ENCODE measurements at regions not wholly inside any gene's neighbourhood (a gene's known extent, or its start where the extent isn't known, plus 50 kb on each side); places are given as distances from the start of the nearest gene placed in this dataset.

DNA sequence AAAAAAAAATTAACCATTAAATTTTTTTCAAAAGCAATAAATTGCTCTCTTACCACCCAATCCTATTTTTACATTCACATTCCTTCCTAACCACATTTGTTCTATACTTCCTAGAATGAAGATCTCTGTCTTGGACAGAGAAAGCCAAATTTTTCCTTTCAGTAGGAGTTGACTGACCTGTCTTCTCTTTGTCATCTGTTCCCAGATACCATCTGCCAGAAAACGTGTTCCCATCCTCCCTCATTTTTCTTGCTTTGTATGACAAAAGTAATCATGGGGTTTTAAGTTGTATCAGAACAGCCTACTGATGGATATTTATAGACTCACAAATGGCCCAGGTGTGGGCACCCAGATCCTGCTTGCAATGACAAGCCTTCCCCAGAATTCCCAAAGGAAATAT lies 182.1 kb downstream of the CYP26B1 start:
- TF ChIP-seq, protein P1, sequence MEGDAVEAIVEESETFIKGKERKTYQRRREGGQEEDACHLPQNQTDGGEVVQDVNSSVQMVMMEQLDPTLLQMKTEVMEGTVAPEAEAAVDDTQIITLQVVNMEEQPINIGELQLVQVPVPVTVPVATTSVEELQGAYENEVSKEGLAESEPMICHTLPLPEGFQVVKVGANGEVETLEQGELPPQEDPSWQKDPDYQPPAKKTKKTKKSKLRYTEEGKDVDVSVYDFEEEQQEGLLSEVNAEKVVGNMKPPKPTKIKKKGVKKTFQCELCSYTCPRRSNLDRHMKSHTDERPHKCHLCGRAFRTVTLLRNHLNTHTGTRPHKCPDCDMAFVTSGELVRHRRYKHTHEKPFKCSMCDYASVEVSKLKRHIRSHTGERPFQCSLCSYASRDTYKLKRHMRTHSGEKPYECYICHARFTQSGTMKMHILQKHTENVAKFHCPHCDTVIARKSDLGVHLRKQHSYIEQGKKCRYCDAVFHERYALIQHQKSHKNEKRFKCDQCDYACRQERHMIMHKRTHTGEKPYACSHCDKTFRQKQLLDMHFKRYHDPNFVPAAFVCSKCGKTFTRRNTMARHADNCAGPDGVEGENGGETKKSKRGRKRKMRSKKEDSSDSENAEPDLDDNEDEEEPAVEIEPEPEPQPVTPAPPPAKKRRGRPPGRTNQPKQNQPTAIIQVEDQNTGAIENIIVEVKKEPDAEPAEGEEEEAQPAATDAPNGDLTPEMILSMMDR (conservative IDR thresholded peaks at IDR 0.05) = no peak
- no peak for TF ChIP-seq EZH2 (IDR thresholded peaks at IDR 0.05; ENCODE audit: low read depth)

Data from PC-9 (cell line).